T-cell (primary cell): ENCODE measurements at regions not wholly inside any gene's neighbourhood (a gene's known extent, or its start where the extent isn't known, plus 50 kb on each side); places are given as distances from the start of the nearest gene placed in this dataset.

Source experiments
- ATAC-seq, 4 experiments: fragments of 200-7000 bp in 3 of 4; fragments of 150-1000 bp in 1 of 4; cut with Tn5 transposase; replicated peaks in 1 of 4; 1 replicate in 3 of 4; 2 replicates in 1 of 4; pipeline ENCODE4 v1.10.0; 2021; ENCODE audit warnings: moderate library complexity in 3 of 4, mild to moderate bottlenecking in 2 of 4, moderate number of reproducible peaks in 1 of 4
- CTCF ChIA-PET, 2 donors: fragments of 300-600 bp; sonication (Branson Sonifier 250); formaldehyde crosslinking; loops; one replicate each; lab custom pipeline; 2022; ENCODE audit warnings: antibody characterized with exemption in 2 of 2; lab: Charles Lee
- POLR2A ChIA-PET, 2 donors: fragments of 300-600 bp; sonication (Branson Sonifier 250); formaldehyde crosslinking; loops; one replicate each; lab custom pipeline; 2022; ENCODE audit warnings: antibody characterized with exemption in 2 of 2; lab: Charles Lee
- DNase-seq, 35 experiments: peaks; one replicate each; pipeline versions ENCODE4 v3.0.0 to v3.0.0-alpha.2; 2013 to 2023
- H3K27ac ChIP-seq: one replicate; pipeline ENCODE4 v1.5.1; 2013; ENCODE audit warnings: low read length
- H3K27me3 ChIP-seq, 2 experiments: replicated peaks in 1 of 2; 1 replicate in 1 of 2; 2 replicates in 1 of 2; pipeline versions ENCODE4 v1.6.1 to v1.7.0; 2013; ENCODE audit warnings: low read length in 1 of 2, mixed read lengths in 1 of 2; ENCODE audit not compliant: control insufficient read depth in 2 of 2, insufficient read depth in 2 of 2; ENCODE audit errors: extremely low read depth in 1 of 2
- H3K36me3 ChIP-seq, 2 donors: 1 replicate in 1 of 2; 2 replicates in 1 of 2; pipeline versions ENCODE4 v1.6.1 to v1.7.0; 2013; ENCODE audit warnings: low read length in 1 of 2; ENCODE audit not compliant: control insufficient read depth in 2 of 2, insufficient read depth in 1 of 2; ENCODE audit errors: extremely low read depth in 1 of 2
- H3K4me1 ChIP-seq, 2 experiments: 1 replicate in 1 of 2; 2 replicates in 1 of 2; pipeline versions ENCODE4 v1.6.1 to v1.7.0; 2013; ENCODE audit warnings: low read length in 2 of 2, mixed read lengths in 1 of 2; ENCODE audit not compliant: insufficient read depth in 2 of 2, control insufficient read depth in 1 of 2; ENCODE audit errors: extremely low read depth in 1 of 2
- H3K4me3 ChIP-seq, 2 donors: 1 replicate in 1 of 2; 2 replicates in 1 of 2; pipeline versions ENCODE4 v1.5.1 to v1.7.0; 2013; ENCODE audit warnings: mild to moderate bottlenecking in 2 of 2, low read length in 1 of 2, moderate library complexity in 1 of 2; ENCODE audit not compliant: control insufficient read depth in 1 of 2; ENCODE audit errors: extremely low read depth in 1 of 2
- H3K9me3 ChIP-seq: 2 replicates; pipeline ENCODE4 v1.7.0; 2013
- H3K27ac Mint-ChIP-seq, 2 donors: one replicate each; pipeline ENCODE4 v1.8.0; 2020 to 2021; ENCODE audit warnings: mild to moderate bottlenecking in 2 of 2, mixed read lengths in 2 of 2
- H3K27me3 Mint-ChIP-seq, 2 donors: one replicate each; pipeline ENCODE4 v1.8.0; 2021 to 2022; ENCODE audit warnings: mixed read lengths in 2 of 2
- H3K36me3 Mint-ChIP-seq: one replicate; pipeline ENCODE4 v1.8.0; 2021; ENCODE audit warnings: mixed read lengths
- H3K4me1 Mint-ChIP-seq, 3 donors: one replicate each; pipeline ENCODE4 v1.8.0; 2020 to 2022; ENCODE audit warnings: mixed read lengths in 3 of 3, mild to moderate bottlenecking in 1 of 3
- H3K4me3 Mint-ChIP-seq, 3 donors: one replicate each; pipeline ENCODE4 v1.8.0; 2020 to 2022; ENCODE audit warnings: mild to moderate bottlenecking in 3 of 3, mixed read lengths in 3 of 3, moderate library complexity in 3 of 3
- H3K9me3 Mint-ChIP-seq, 3 donors: one replicate each; pipeline ENCODE4 v1.8.0; 2020 to 2022; ENCODE audit warnings: mixed read lengths in 3 of 3
- WGBS: methylation state at CpG from one replicate; pipeline ENCODE4 v1.1.5; 2013; ENCODE audit warnings: missing lambda C conversion rate; ENCODE audit not compliant: insufficient coverage; 5-methylcytosine and 5-hydroxymethylcytosine counted together

GRCh38 chr2:181241366-181241765, 215.8 kb upstream of the ITGA4 start:
- Mint-ChIP-seq H3K36me3 (peaks cover 14% of the 10 kb centered on the region), H3K4me1 (peaks cover 52 to 61% (median 61%) of the 10 kb centered on the region in 3 donors), H3K4me3 (no peak overlapping the region), H3K27ac (peak overlapping the region; percentile 71 to 74), H3K9me3 (peaks cover 2 to 8% (median 7%) of the 10 kb centered on the region in 3 donors), H3K27me3 (no peaks in the 10 kb centered on the region)
- whole genome bisulfite sequencing: no CpG with 5 or more reads among the region's 2 CpGs
- H3K27ac ChIP-seq: peak overlapping the region; percentile 41
- no peak overlapping the region for H3K4me3 ChIP-seq
- DNase-seq (no peak), ATAC-seq (no peak)
- ChIA-PET CTCF (no interaction called here), POLR2A (no interaction called here)
- peaks cover 5 to 17% of the 10 kb centered on the region in 2 experiments for H3K4me1 ChIP-seq
- H3K9me3 ChIP-seq: no peaks in the 10 kb centered on the region
- H3K36me3 ChIP-seq: peaks cover 0 to 3% of the 10 kb centered on the region in 2 donors
- no peaks in the 10 kb centered on the region for H3K27me3 ChIP-seq

- WGBS: no CpG with 5 or more reads among the region's 2 CpGs
- Histone ChIP-seq H3K9me3 (no peaks in the 10 kb centered on the region), H3K36me3 (peaks cover 0 to 3% of the 10 kb centered on the region in 2 donors), H3K4me1 (peaks cover 5 to 17% of the 10 kb centered on the region in 2 experiments), H3K4me3 (no peak overlapping the region), H3K27ac (peak overlapping the region; percentile 41), H3K27me3 (no peaks in the 10 kb centered on the region)
- no peak for DNase-seq
- H3K27ac Mint-ChIP-seq: peak overlapping the region; percentile 71 to 74
- peaks cover 2 to 6% (median 6%) of the 10 kb centered on the region in 3 donors for H3K9me3 Mint-ChIP-seq
- H3K4me3 Mint-ChIP-seq: no peak overlapping the region
- ATAC-seq: peak in 1 of 4 experiments; percentile 53
- peaks cover 13% of the 10 kb centered on the region for H3K36me3 Mint-ChIP-seq
- H3K27me3 Mint-ChIP-seq: no peaks in the 10 kb centered on the region
- POLR2A ChIA-PET: no interaction called here
- H3K4me1 Mint-ChIP-seq: peaks cover 50 to 61% (median 60%) of the 10 kb centered on the region in 3 donors
- CTCF ChIA-PET: no interaction called here
These were observed 215.4 kb upstream of the ITGA4 start for GRCh38 chr2:181241797-181242196.

GRCh38 chr2:181242262-181242661, 214.9 kb upstream of the ITGA4 start:
- H3K27me3 Mint-ChIP-seq: no peaks in the 10 kb centered on the region
- ChIA-PET CTCF (no interaction called here), POLR2A (no interaction called here)
- DNase-seq: no peak
- H3K27ac ChIP-seq: no peak overlapping the region
- no peaks in the 10 kb centered on the region for H3K9me3 ChIP-seq
- ATAC-seq: no peak
- H3K36me3 Mint-ChIP-seq: peaks cover 12% of the 10 kb centered on the region
- H3K27ac Mint-ChIP-seq: peak overlapping the region; percentile 55 to 74
- no peak overlapping the region for H3K4me3 ChIP-seq
- H3K9me3 Mint-ChIP-seq: peaks cover 0 to 2% (median 1%) of the 10 kb centered on the region in 3 donors
- H3K36me3 ChIP-seq: peaks cover 0 to 3% of the 10 kb centered on the region in 2 donors
- H3K4me1 ChIP-seq: peaks cover 5 to 17% of the 10 kb centered on the region in 2 experiments
- H3K4me1 Mint-ChIP-seq: peaks cover 47 to 56% (median 56%) of the 10 kb centered on the region in 3 donors
- H3K4me3 Mint-ChIP-seq: no peak overlapping the region
- no CpG with 5 or more reads among the region's 2 CpGs for WGBS
- no peaks in the 10 kb centered on the region for H3K27me3 ChIP-seq

GRCh38 chr2:181243319-181243718, 213.9 kb upstream of the ITGA4 start:
- ChIA-PET CTCF (no interaction called here), POLR2A (interaction anchor here in 1 of 2 donors (1.1 kb wide), 1 partner anchor 13 kb away, joined by 3 read pairs; no protein-coding TSS in a partner anchor)
- Mint-ChIP-seq H3K27ac (peak overlapping the region; percentile 1 to 31), H3K4me1 (peaks cover 47 to 50% (median 50%) of the 10 kb centered on the region in 3 donors), H3K36me3 (peaks cover 18% of the 10 kb centered on the region), H3K9me3 (no peaks in the 10 kb centered on the region), H3K27me3 (no peaks in the 10 kb centered on the region), H3K4me3 (no peak overlapping the region)
- DNase-seq: no peak
- ATAC-seq: no peak
- no peak overlapping the region for H3K27ac ChIP-seq
- no peak overlapping the region for H3K4me3 ChIP-seq
- H3K36me3 ChIP-seq: no peaks in the 10 kb centered on the region
- H3K9me3 ChIP-seq: no peaks in the 10 kb centered on the region
- peaks cover 5 to 15% of the 10 kb centered on the region in 2 experiments for H3K4me1 ChIP-seq
- no peaks in the 10 kb centered on the region for H3K27me3 ChIP-seq

- Mint-ChIP-seq H3K9me3 (no peaks in the 10 kb centered on the region), H3K27ac (peak overlapping the region in 1 of 2 donors; percentile 5), H3K36me3 (peaks cover 30% of the 10 kb centered on the region), H3K4me3 (no peak overlapping the region), H3K4me1 (peaks cover 23 to 37% (median 25%) of the 10 kb centered on the region in 3 donors), H3K27me3 (no peaks in the 10 kb centered on the region)
- no peak overlapping the region for H3K4me3 ChIP-seq
- H3K27me3 ChIP-seq: no peaks in the 10 kb centered on the region
- WGBS: no CpG with 5 or more reads among the region's 1 CpG
- DNase-seq (no peak), ATAC-seq (no peak)
- H3K27ac ChIP-seq: no peak overlapping the region
- ChIA-PET POLR2A (no interaction called here), CTCF (no interaction called here)
- peaks cover 4% of the 10 kb centered on the region in 2 experiments for H3K4me1 ChIP-seq
- peaks cover 0 to 4% of the 10 kb centered on the region in 2 donors for H3K36me3 ChIP-seq
- H3K9me3 ChIP-seq: no peaks in the 10 kb centered on the region
These were observed 206.5 kb upstream of the ITGA4 start for GRCh38 chr2:181250691-181251090.

GRCh38 chr2:181252262-181253148, 204.7 kb upstream of the ITGA4 start:
- peaks cover 24 to 34% (median 25%) of the 10 kb centered on the region in 3 donors for H3K4me1 Mint-ChIP-seq
- Histone ChIP-seq H3K27me3 (no peaks in the 10 kb centered on the region), H3K4me1 (peaks cover 4% of the 10 kb centered on the region in 2 experiments), H3K4me3 (no peak overlapping the region), H3K36me3 (peaks cover 0 to 4% of the 10 kb centered on the region in 2 donors), H3K27ac (no peak overlapping the region), H3K9me3 (no peaks in the 10 kb centered on the region)
- peak in 1 of 4 experiments; percentile 16 for ATAC-seq
- H3K4me3 Mint-ChIP-seq: no peak overlapping the region
- H3K27me3 Mint-ChIP-seq: no peaks in the 10 kb centered on the region
- ChIA-PET POLR2A (no interaction called here), CTCF (no interaction called here)
- no peaks in the 10 kb centered on the region for H3K9me3 Mint-ChIP-seq
- 20% methylated on average over 1 of the region's 5 CpGs for WGBS
- H3K36me3 Mint-ChIP-seq: peaks cover 29% of the 10 kb centered on the region
- no peak overlapping the region for H3K27ac Mint-ChIP-seq
- no peak for DNase-seq
